ENCODE measurements at regions not wholly inside any gene's neighbourhood (a gene's known extent, or its start where the extent isn't known, plus 50 kb on each side); places are given as distances from the start of the nearest gene placed in this dataset.
"Not testable (repeated sequence)": the region's sequence is repeated elsewhere in the genome, so short reads cannot be mapped to it uniquely, and the experiment has no call there.

DNA sequence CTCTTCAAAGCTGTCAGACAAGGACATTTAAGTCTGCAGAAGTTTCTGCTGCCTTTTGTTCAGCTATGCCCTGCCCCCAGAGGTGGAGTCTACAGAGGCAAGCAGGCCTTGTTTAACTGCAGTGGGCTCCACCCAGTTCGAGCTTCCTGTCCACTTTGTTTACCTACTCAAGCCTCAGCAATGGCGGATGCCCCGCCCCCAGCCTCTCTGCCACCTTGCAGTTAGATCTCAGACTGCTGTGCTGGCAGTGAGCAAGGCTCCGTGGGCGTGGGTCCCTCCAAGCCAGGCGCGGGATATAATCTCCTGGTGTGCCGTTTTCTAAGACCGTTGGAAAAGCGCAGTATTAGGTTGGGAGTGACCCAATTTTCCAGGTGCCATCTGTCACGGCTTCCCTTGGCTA lies 144.5 kb upstream of the GOT2 start:
- ATAC-seq; H3K4me1 ChIP-seq (ENCODE audit: insufficient read depth, low read length); H3K4me2 ChIP-seq (ENCODE audit: low read depth, low read length); POLR2A ChIA-PET; H3K9ac ChIP-seq (ENCODE audit: insufficient read depth, low read depth, low read length); H4K20me1 ChIP-seq (ENCODE audit: insufficient read depth, low read length); H3K4me3 ChIP-seq (replicated peaks in 1 of 3; ENCODE audit: insufficient read depth in 1 of 3, low read depth in 2 of 3, low read length in 3 of 3); FAIRE-seq; BruUV-seq (replicated peaks); H3K79me2 ChIP-seq (ENCODE audit: insufficient read depth, low read length); CTCF ChIA-PET (ENCODE audit: low intra/inter-chr PET ratio, low total read pairs); H3K36me3 ChIP-seq (replicated peaks in 1 of 2; ENCODE audit: control insufficient read depth in 1 of 2, insufficient read depth in 2 of 2, low read length in 2 of 2); in situ Hi-C loops (cut with HindIII; ENCODE audit: extremely low pct_ligation_motif_present, low pct_unique_long_range_greater_than_20kb); intact Hi-C loops (cut with micrococcal nuclease; ENCODE audit: unreplicated experiment); H2AFZ ChIP-seq (ENCODE audit: low read length); H3K27ac ChIP-seq (ENCODE audit: extremely low read length, insufficient read depth, low read length); DNase-seq (ENCODE audit: low spot score); H3K27me3 ChIP-seq (ENCODE audit: control insufficient read depth in 1 of 2, insufficient read depth in 2 of 2, low read length in 2 of 2): not testable (repeated sequence)
- H3K9me3 ChIP-seq (ENCODE audit: low read length): peaks cover 13% of the 10 kb centered on the region; the same call in 1 of the 2 replicates
- WGBS (ENCODE audit: low lambda C conversion rate): 23% methylated on average over 11 of the region's 11 CpGs

DNA sequence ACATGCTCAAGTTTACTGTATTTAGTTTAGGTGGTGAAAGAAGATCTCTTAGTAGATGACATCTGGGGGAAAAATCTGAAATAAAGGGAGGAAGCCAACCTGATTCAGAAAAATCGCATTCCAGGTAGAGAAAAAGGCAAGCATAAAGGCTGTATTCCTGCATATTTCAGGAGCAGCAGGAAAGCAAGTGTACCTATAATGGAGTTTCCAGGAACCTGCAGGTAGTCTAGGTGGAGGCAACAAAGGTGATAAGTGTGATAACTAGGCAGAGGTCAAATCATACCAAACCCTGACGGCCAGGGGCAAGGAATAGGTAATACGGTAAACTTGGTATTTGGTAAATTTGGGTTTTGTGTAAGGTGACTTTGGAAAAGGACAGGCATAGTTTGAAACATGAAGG lies 132.8 kb upstream of the GOT2 start:
- in situ Hi-C loops (cut with HindIII; ENCODE audit: extremely low pct_ligation_motif_present, low pct_unique_long_range_greater_than_20kb): no loop called here
- ATAC-seq (no peak), FAIRE-seq (no peak), DNase-seq (ENCODE audit: low spot score) (no peak)
- no peak overlapping the region for H3K4me3 ChIP-seq (replicated peaks in 1 of 3; ENCODE audit: insufficient read depth in 1 of 3, low read depth in 2 of 3, low read length in 3 of 3)
- no peak overlapping the region for H3K4me2 ChIP-seq (ENCODE audit: low read depth, low read length)
- ChIA-PET CTCF (ENCODE audit: low intra/inter-chr PET ratio, low total read pairs) (no interaction called here), POLR2A (no interaction called here)
- no TSS peak for BruUV-seq (replicated peaks)
- H3K4me1 ChIP-seq (ENCODE audit: insufficient read depth, low read length): no peaks in the 10 kb centered on the region
- H2AFZ ChIP-seq (ENCODE audit: low read length): no peak overlapping the region
- H3K9me3 ChIP-seq (ENCODE audit: low read length): no peaks in the 10 kb centered on the region
- H3K79me2 ChIP-seq (ENCODE audit: insufficient read depth, low read length): no peaks in the 10 kb centered on the region
- intact Hi-C loops (cut with micrococcal nuclease; ENCODE audit: unreplicated experiment): no loop called here
- WGBS (ENCODE audit: low lambda C conversion rate): 2% methylated on average over 3 of the region's 3 CpGs
- H4K20me1 ChIP-seq (ENCODE audit: insufficient read depth, low read length): no peaks in the 10 kb centered on the region
- no peaks in the 10 kb centered on the region for H3K36me3 ChIP-seq (replicated peaks in 1 of 2; ENCODE audit: control insufficient read depth in 1 of 2, insufficient read depth in 2 of 2, low read length in 2 of 2)
- H3K27me3 ChIP-seq (ENCODE audit: control insufficient read depth in 1 of 2, insufficient read depth in 2 of 2, low read length in 2 of 2): no peaks in the 10 kb centered on the region; a peak in 1 of 5 replicates
- H3K27ac ChIP-seq (ENCODE audit: extremely low read length, insufficient read depth, low read length): no peak overlapping the region
- H3K9ac ChIP-seq (ENCODE audit: insufficient read depth, low read depth, low read length): no peak overlapping the region
- no peak for TF ChIP-seq TEAD2 (CRISPR knock-in tag; IDR thresholded peaks at IDR 0.05)
- TF ChIP-seq, protein P1, sequence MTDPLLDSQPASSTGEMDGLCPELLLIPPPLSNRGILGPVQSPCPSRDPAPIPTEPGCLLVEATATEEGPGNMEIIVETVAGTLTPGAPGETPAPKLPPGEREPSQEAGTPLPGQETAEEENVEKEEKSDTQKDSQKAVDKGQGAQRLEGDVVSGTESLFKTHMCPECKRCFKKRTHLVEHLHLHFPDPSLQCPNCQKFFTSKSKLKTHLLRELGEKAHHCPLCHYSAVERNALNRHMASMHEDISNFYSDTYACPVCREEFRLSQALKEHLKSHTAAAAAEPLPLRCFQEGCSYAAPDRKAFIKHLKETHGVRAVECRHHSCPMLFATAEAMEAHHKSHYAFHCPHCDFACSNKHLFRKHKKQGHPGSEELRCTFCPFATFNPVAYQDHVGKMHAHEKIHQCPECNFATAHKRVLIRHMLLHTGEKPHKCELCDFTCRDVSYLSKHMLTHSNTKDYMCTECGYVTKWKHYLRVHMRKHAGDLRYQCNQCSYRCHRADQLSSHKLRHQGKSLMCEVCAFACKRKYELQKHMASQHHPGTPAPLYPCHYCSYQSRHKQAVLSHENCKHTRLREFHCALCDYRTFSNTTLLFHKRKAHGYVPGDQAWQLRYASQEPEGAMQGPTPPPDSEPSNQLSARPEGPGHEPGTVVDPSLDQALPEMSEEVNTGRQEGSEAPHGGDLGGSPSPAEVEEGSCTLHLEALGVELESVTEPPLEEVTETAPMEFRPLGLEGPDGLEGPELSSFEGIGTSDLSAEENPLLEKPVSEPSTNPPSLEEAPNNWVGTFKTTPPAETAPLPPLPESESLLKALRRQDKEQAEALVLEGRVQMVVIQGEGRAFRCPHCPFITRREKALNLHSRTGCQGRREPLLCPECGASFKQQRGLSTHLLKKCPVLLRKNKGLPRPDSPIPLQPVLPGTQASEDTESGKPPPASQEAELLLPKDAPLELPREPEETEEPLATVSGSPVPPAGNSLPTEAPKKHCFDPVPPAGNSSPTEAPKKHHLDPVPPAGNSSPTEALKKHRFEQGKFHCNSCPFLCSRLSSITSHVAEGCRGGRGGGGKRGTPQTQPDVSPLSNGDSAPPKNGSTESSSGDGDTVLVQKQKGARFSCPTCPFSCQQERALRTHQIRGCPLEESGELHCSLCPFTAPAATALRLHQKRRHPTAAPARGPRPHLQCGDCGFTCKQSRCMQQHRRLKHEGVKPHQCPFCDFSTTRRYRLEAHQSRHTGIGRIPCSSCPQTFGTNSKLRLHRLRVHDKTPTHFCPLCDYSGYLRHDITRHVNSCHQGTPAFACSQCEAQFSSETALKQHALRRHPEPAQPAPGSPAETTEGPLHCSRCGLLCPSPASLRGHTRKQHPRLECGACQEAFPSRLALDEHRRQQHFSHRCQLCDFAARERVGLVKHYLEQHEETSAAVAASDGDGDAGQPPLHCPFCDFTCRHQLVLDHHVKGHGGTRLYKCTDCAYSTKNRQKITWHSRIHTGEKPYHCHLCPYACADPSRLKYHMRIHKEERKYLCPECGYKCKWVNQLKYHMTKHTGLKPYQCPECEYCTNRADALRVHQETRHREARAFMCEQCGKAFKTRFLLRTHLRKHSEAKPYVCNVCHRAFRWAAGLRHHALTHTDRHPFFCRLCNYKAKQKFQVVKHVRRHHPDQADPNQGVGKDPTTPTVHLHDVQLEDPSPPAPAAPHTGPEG (CRISPR knock-in tag; IDR thresholded peaks at IDR 0.05): no peak
- TF ChIP-seq ZNF768 (CRISPR knock-in tag; IDR thresholded peaks at IDR 0.05): no peak
- TF ChIP-seq ZBTB20 (CRISPR knock-in tag; IDR thresholded peaks at IDR 0.05; ENCODE audit: borderline replicate concordance, low read depth): no peak
- no peak for TF ChIP-seq KLF6 (CRISPR knock-in tag; IDR thresholded peaks at IDR 0.05)
- TF ChIP-seq SNRNP70 (IDR thresholded peaks at IDR 0.05; ENCODE audit: low read depth, low read length): no peak
- no peak for TF ChIP-seq CHCHD3 (CRISPR knock-in tag; IDR thresholded peaks at IDR 0.05)
- TF ChIP-seq SRY (CRISPR knock-in tag; IDR thresholded peaks at IDR 0.05): no peak
- TF ChIP-seq ZNF446 (CRISPR knock-in tag; IDR thresholded peaks at IDR 0.05): no peak
- TF ChIP-seq MEF2D (CRISPR knock-in tag; IDR thresholded peaks at IDR 0.05): no peak
- no peak for TF ChIP-seq ZNF878 (CRISPR knock-in tag; IDR thresholded peaks at IDR 0.05)
- no peak for TF ChIP-seq ZNF549 (CRISPR knock-in tag; IDR thresholded peaks at IDR 0.05)
- TF ChIP-seq RARG (CRISPR knock-in tag; IDR thresholded peaks at IDR 0.05; ENCODE audit: low read depth): no peak
- TF ChIP-seq CCAR2 (optimal IDR thresholded peaks at IDR 0.05; ENCODE audit: low read depth, low read length): no peak
- TF ChIP-seq CEBPG (CRISPR knock-in tag; IDR thresholded peaks at IDR 0.05): no peak
- TF ChIP-seq CAMTA2 (CRISPR knock-in tag; IDR thresholded peaks at IDR 0.05; ENCODE audit: borderline replicate concordance): no peak
- TF ChIP-seq STAT5B (CRISPR knock-in tag; IDR thresholded peaks at IDR 0.05): no peak

Data from HepG2 (cell line).